ENCODE measurements at regions not wholly inside any gene's neighbourhood (a gene's known extent, or its start where the extent isn't known, plus 50 kb on each side); places are given as distances from the start of the nearest gene placed in this dataset.

- H3K4me3 Mint-ChIP-seq, result no peak overlapping the region
- no peaks in the 10 kb centered on the region for H3K27me3 ChIP-seq (ENCODE audit: control insufficient read depth, insufficient read depth, low read length)
- WGBS (ENCODE audit: insufficient coverage), result no CpG with 5 or more reads among the region's 1 CpG
- no peak for DNase-seq
- H3K4me1 Mint-ChIP-seq, result no peaks in the 10 kb centered on the region
- H3K4me1 ChIP-seq (ENCODE audit: control insufficient read depth, insufficient read depth, low read length), result no peaks in the 10 kb centered on the region
- no peak overlapping the region for H3K4me3 ChIP-seq (ENCODE audit: low read length)
- no peaks in the 10 kb centered on the region for H3K36me3 Mint-ChIP-seq
- peaks cover 2% of the 10 kb centered on the region in 2 donors for H3K9me3 Mint-ChIP-seq
- no peak overlapping the region for H3K27ac ChIP-seq (ENCODE audit: low read length)
- no peaks in the 10 kb centered on the region for H3K36me3 ChIP-seq (ENCODE audit: control insufficient read depth, insufficient read depth, low read length)
- no peak overlapping the region for H3K27ac Mint-ChIP-seq
- H3K9me3 ChIP-seq (ENCODE audit: control insufficient read depth, insufficient read depth, low read length), result no peaks in the 10 kb centered on the region
- no peak for ATAC-seq
- TF ChIP-seq CTCF (IDR thresholded peaks at IDR 0.05), result no peak
- intact Hi-C loops (cut with micrococcal nuclease), result no loop called here
- H3K27me3 Mint-ChIP-seq (ENCODE audit: low read depth in 2 of 2), result no peaks in the 10 kb centered on the region
Measured at GRCh38 chr12:24185782-24186181, 236.3 kb upstream of the SOX5 start.

GRCh38 chr12:24177889-24178288, 228.4 kb upstream of the SOX5 start:
- no peak for TF ChIP-seq CTCF (IDR thresholded peaks at IDR 0.05)
- WGBS (ENCODE audit: insufficient coverage), result 100% methylated on average over 1 of the region's 1 CpG
- Mint-ChIP-seq H3K4me3 (no peak overlapping the region), H3K36me3 (no peaks in the 10 kb centered on the region), H3K27ac (no peak overlapping the region), H3K9me3 (no peaks in the 10 kb centered on the region), H3K4me1 (no peaks in the 10 kb centered on the region), H3K27me3 (ENCODE audit: low read depth in 2 of 2) (no peaks in the 10 kb centered on the region)
- Histone ChIP-seq H3K36me3 (ENCODE audit: control insufficient read depth, insufficient read depth, low read length) (no peaks in the 10 kb centered on the region), H3K27me3 (ENCODE audit: control insufficient read depth, insufficient read depth, low read length) (no peaks in the 10 kb centered on the region), H3K9me3 (ENCODE audit: control insufficient read depth, insufficient read depth, low read length) (no peaks in the 10 kb centered on the region), H3K27ac (ENCODE audit: low read length) (no peak overlapping the region), H3K4me3 (ENCODE audit: low read length) (no peak overlapping the region), H3K4me1 (ENCODE audit: control insufficient read depth, insufficient read depth, low read length) (no peaks in the 10 kb centered on the region)
- intact Hi-C loops (cut with micrococcal nuclease), result no loop called here
- ATAC-seq (no peak), DNase-seq (no peak)

- H3K9me3 ChIP-seq (ENCODE audit: control insufficient read depth, insufficient read depth, low read length), result no peaks in the 10 kb centered on the region
- no peak overlapping the region for H3K4me3 ChIP-seq (ENCODE audit: low read length)
- no peak for TF ChIP-seq CTCF (IDR thresholded peaks at IDR 0.05)
- Mint-ChIP-seq H3K27ac (no peak overlapping the region), H3K4me3 (no peak overlapping the region), H3K27me3 (ENCODE audit: low read depth in 2 of 2) (no peaks in the 10 kb centered on the region), H3K4me1 (no peaks in the 10 kb centered on the region), H3K36me3 (no peaks in the 10 kb centered on the region), H3K9me3 (peaks cover 3% of the 10 kb centered on the region in 2 donors)
- no peak overlapping the region for H3K27ac ChIP-seq (ENCODE audit: low read length)
- no peak for ATAC-seq
- WGBS (ENCODE audit: insufficient coverage), result 100% methylated on average over 1 of the region's 4 CpGs
- intact Hi-C loops (cut with micrococcal nuclease), result no loop called here
- H3K4me1 ChIP-seq (ENCODE audit: control insufficient read depth, insufficient read depth, low read length), result no peaks in the 10 kb centered on the region
- H3K27me3 ChIP-seq (ENCODE audit: control insufficient read depth, insufficient read depth, low read length), result no peaks in the 10 kb centered on the region
- DNase-seq, result no peak
- no peaks in the 10 kb centered on the region for H3K36me3 ChIP-seq (ENCODE audit: control insufficient read depth, insufficient read depth, low read length)
Measured at GRCh38 chr12:24175929-24176328, 226.5 kb upstream of the SOX5 start.

GRCh38 chr12:24175284-24175683, 225.8 kb upstream of the SOX5 start:
- DNase-seq (no peak), ATAC-seq (no peak)
- H3K36me3 Mint-ChIP-seq, result no peaks in the 10 kb centered on the region
- Histone ChIP-seq H3K27me3 (ENCODE audit: control insufficient read depth, insufficient read depth, low read length) (no peaks in the 10 kb centered on the region), H3K4me3 (ENCODE audit: low read length) (no peak overlapping the region), H3K4me1 (ENCODE audit: control insufficient read depth, insufficient read depth, low read length) (no peaks in the 10 kb centered on the region), H3K36me3 (ENCODE audit: control insufficient read depth, insufficient read depth, low read length) (no peaks in the 10 kb centered on the region), H3K27ac (ENCODE audit: low read length) (no peak overlapping the region), H3K9me3 (ENCODE audit: control insufficient read depth, insufficient read depth, low read length) (no peaks in the 10 kb centered on the region)
- no peak overlapping the region for H3K27ac Mint-ChIP-seq
- no peaks in the 10 kb centered on the region for H3K4me1 Mint-ChIP-seq
- intact Hi-C loops (cut with micrococcal nuclease), result no loop called here
- peaks cover 3% of the 10 kb centered on the region in 2 donors for H3K9me3 Mint-ChIP-seq
- no peak for TF ChIP-seq CTCF (IDR thresholded peaks at IDR 0.05)
- 92% methylated on average over 1 of the region's 2 CpGs for WGBS (ENCODE audit: insufficient coverage)
- no peak overlapping the region for H3K4me3 Mint-ChIP-seq
- no peaks in the 10 kb centered on the region for H3K27me3 Mint-ChIP-seq (ENCODE audit: low read depth in 2 of 2)
